SU-DHL-6 (cell line): ENCODE measurements at regions not wholly inside any gene's neighbourhood (a gene's known extent, or its start where the extent isn't known, plus 50 kb on each side); places are given as distances from the start of the nearest gene placed in this dataset.

ENCODE experiments used
- CTCF ChIP-seq: fragments of 200-600 bp; sonication (generic); IDR thresholded peaks from one replicate; pipeline ENCODE4 v1.5.1; 2017; ENCODE audit warnings: antibody characterized with exemption, mild to moderate bottlenecking, low read length, moderate library complexity; ENCODE audit not compliant: insufficient read depth, poor library complexity, severe bottlenecking
- EZH2phosphoT487 ChIP-seq: fragments of 200-600 bp; sonication (generic), shearing (Covaris generic); conservative IDR thresholded peaks from 2 replicates; pipeline ENCODE4 v1.6.1; 2018; ENCODE audit warnings: mild to moderate bottlenecking, antibody characterized with exemption, low read length, moderate library complexity, mixed read lengths

GRCh38 chr17:14925498-14925897 is 339.6 kb downstream of the PMP22 start:
- TF ChIP-seq CTCF = no peak
- TF ChIP-seq EZH2phosphoT487 = no peak
